ENCODE measurements at regions not wholly inside any gene's neighbourhood (a gene's known extent, or its start where the extent isn't known, plus 50 kb on each side); places are given as distances from the start of the nearest gene placed in this dataset.

- WGBS (ENCODE audit: insufficient coverage, low coverage, missing lambda C conversion rate) = 4% methylated on average over 6 of the region's 6 CpGs
- H3K4me2 ChIP-seq (ENCODE audit: insufficient read depth, low read length) = no peak overlapping the region
- intact Hi-C loops (cut with micrococcal nuclease) = no loop called here
- no peak overlapping the region for H3K27ac ChIP-seq (ENCODE audit: extremely low read depth, low read depth, low read length)
- no peaks in the 10 kb centered on the region for H4K20me1 ChIP-seq (replicated peaks; ENCODE audit: control insufficient read depth, insufficient read depth, low read length)
- in situ Hi-C loops (cut with MboI) = no loop called here
- TF ChIP-seq E2F6 (IDR thresholded peaks at IDR 0.05; ENCODE audit: borderline replicate concordance in 1 of 2, extremely low read depth in 1 of 2, insufficient read depth in 1 of 2, insufficient read length in 1 of 2, low read depth in 1 of 2, low read length in 1 of 2, poor library complexity in 1 of 2, severe bottlenecking in 1 of 2) (no peak), ZNF79 (CRISPR knock-in tag; IDR thresholded peaks at IDR 0.05; ENCODE audit: low read depth) (no peak), ZNF740 (CRISPR knock-in tag; IDR thresholded peaks at IDR 0.05) (no peak), ZNF740 (tag; IDR thresholded peaks at IDR 0.05) (no peak)
- H3K9me1 ChIP-seq (ENCODE audit: control insufficient read depth, insufficient read depth, low read length) = no peaks in the 10 kb centered on the region
- no peak for DNase-seq (ENCODE audit: extremely low read depth in 1 of 4, low spot score in 3 of 4)
- no peaks in the 10 kb centered on the region for H3K36me3 ChIP-seq (ENCODE audit: control insufficient read depth, insufficient read depth, low read length)
- BruUV-seq (replicated peaks) = no TSS peak
- H3K4me3 ChIP-seq = no peak overlapping the region
- no peaks in the 10 kb centered on the region for H3K27me3 ChIP-seq (ENCODE audit: control insufficient read depth in 2 of 2, insufficient read depth in 2 of 2, low read length in 2 of 2)
- ATAC-seq = no peak
- POLR2A ChIA-PET = no interaction called here
- no peak overlapping the region for H3K9ac ChIP-seq (ENCODE audit: insufficient read depth in 1 of 2, low read depth in 2 of 2, low read length in 2 of 2)
- H3K9me3 ChIP-seq (replicated peaks; ENCODE audit: control insufficient read depth, insufficient read depth, low read depth, low read length) = no peaks in the 10 kb centered on the region; the same call in 1 of the 2 replicates
- no peaks in the 10 kb centered on the region for H3K79me2 ChIP-seq (ENCODE audit: control insufficient read depth, insufficient read depth, low read length)
- CTCF ChIA-PET (ENCODE audit: low intra/inter-chr PET ratio) = no interaction called here
- no peaks in the 10 kb centered on the region for H3K4me1 ChIP-seq (replicated peaks in 1 of 2; ENCODE audit: control insufficient read depth in 2 of 2, insufficient read depth in 2 of 2, low read length in 2 of 2)
- no peak for FAIRE-seq
- no peak overlapping the region for H2AFZ ChIP-seq (ENCODE audit: low read depth, low read length)
Measured at GRCh38 chr11:104490182-104490581, 326.2 kb upstream of the PDGFD start.

Data from K562 (cell line).